ENCODE measurements at regions not wholly inside any gene's neighbourhood (a gene's known extent, or its start where the extent isn't known, plus 50 kb on each side); places are given as distances from the start of the nearest gene placed in this dataset.

DNA sequence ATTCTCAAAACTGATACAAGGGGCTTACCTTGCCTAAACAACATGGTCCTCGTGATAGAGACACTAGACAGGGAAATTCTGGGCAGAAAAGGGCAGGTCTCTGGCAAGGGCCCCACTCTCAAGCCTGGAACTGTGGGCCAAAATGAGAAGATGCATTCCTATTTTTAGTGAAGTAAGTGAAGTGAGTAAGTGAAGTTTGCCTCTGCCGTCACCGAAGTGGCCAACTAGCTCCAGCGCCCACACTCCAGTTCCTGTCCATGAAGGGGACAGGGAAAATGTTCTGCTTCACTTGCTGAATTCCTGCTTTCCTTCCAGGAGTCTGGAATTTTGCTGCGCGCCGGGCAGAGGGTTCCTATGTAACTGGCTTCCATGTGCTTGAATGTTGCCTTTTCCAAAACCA lies 1035.6 kb upstream of the TMEM132C start:
- no peak for DNase-seq (ENCODE audit: low read depth)

GRCh38 chr12:127233016-127233415 lies 1034.0 kb upstream of the TMEM132C start:
- no peak for DNase-seq (ENCODE audit: low read depth)

GRCh38 chr12:127235761-127236160 lies 1031.2 kb upstream of the TMEM132C start:
- DNase-seq (ENCODE audit: low read depth): no peak

DNA sequence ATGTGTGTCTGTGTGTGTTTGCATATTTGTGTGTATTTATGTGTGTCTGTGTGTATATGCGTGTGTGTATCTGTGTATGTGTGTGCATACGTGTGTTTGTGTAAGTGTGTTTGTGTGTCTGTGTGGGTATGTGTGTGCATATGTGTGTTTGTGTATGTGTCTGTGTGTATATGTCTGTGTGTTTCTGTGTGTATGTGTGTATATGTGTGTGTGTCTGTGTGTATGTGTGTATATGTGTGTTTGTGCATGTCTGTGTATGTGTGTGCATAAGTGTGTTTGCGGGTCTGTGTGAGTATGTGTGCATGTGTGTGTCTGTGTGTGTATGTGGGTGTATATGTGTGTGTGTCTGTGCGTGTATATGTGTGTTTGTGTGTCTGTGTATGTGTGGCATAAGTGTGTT lies 1030.5 kb upstream of the TMEM132C start:
- DNase-seq (ENCODE audit: low read depth): no peak

DNA sequence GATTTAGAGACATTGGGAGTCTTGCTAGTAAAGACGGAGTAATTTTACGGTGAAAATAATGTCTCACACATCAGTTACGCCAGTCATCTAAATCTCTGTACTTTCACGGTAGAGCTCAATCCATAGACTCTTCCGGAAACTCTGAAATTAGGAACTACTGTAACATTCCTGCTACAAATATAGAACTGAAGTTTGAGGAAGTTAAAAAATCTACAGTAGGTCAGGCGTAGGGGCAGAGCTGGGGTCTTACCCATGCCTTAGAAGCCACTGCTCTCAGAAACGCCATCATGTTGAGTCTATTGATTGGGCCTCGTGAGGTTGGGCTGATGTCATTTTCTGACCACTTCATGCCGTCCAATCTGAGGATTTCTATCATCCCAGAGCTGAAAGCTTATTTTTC lies 1029.8 kb upstream of the TMEM132C start:
- no peak for DNase-seq (ENCODE audit: low read depth)

DNA sequence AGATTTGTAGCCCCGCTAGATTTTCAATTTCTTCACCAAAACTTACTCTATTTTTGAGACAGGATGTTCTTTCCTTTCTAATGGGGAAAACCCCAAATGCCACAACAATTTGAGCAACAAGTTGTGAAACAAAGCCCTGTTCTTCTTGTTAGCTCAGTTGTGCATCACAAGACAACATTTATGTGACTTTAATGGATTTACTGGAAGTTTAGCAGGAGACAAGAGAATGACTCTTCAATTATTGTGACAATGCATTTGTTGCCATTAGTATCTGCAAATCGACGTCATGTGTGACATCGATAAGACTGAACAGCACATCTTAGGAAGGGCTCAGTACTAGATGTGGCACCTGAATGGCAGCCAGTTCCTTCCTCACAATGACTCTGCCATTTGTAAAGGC lies 1028.9 kb upstream of the TMEM132C start:
- DNase-seq (ENCODE audit: low read depth): no peak

DNA sequence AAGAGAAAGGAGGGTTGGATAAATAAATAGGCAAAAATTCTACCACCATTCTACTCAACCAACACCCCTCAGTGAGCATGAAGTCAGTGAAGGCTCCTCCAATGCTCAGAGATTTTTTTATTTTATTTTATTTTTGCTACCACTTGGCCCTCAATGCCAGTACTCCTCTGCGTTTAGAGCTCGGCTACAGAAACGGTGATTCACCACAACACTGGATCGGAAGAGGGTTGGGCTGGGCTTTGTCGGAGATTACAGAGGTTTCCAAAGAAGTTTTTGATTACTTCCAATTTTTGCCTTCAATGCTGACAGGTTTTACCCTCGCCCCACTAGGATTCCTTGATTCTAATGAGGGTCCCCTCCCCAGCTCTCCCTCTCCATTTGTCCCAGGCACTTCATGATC lies 1027.2 kb upstream of the TMEM132C start:
- DNase-seq (ENCODE audit: low read depth): no peak

GRCh38 chr12:127240249-127240929 lies 1026.6 kb upstream of the TMEM132C start:
- no peak for DNase-seq (ENCODE audit: low read depth)

DNA sequence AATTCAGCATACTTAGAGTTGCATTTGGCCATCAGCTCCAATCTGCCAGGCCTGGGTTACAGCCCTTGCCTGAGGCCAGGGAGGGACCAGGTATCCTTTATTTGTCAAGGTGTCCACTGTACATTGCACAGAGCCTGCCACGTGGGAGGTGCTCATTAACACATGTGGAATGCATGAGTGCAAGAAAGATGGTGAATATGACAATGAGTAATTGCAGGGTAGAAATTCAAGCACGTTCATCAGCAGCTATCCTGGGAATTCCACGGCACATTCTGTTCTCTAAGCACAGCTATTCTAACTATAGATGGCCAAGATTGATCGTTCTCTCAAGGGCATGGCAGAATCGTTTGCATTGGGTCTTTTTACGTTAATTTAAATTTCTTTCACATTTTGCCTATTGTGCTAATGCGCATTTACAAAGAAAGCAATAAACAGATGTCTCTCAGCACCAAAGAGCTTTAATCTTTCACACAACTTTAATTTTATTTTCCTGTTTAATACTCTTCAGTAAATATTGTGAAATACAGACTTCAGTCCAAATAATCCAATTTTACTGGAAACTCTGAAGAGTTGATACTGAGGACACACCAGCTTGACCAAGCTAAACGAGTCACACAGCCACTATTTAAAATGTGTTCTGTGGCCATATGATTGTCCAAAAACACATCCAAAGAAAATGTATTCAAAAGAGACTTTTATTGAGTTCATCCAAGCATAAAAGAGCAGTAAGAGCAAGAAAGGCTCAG lies 1025.7 kb upstream of the TMEM132C start:
- no peak for DNase-seq (ENCODE audit: low read depth)

- no peak for DNase-seq (ENCODE audit: low read depth)
Measured at GRCh38 chr12:127245009-127245408, 1022.0 kb upstream of the TMEM132C start.

DNA sequence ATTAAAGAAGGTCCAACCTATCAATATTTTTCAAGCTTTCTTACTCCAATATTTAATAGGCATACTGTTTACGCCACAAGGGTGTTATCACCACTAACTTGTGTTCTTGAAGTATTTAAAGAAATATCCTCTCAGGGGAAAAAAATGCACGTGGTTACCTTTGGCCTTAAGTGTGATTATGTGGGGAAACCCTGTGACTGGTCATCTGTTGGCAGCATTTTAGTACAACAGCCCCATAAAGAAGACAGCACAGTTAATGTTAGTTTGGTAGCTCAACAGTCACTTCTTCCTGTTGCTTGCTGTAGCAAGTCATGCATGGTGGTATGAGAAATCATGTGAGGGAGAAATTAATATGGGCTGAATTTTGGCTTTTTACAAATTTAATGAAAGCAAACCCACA lies 1021.5 kb upstream of the TMEM132C start:
- no peak for DNase-seq (ENCODE audit: low read depth)

DNA sequence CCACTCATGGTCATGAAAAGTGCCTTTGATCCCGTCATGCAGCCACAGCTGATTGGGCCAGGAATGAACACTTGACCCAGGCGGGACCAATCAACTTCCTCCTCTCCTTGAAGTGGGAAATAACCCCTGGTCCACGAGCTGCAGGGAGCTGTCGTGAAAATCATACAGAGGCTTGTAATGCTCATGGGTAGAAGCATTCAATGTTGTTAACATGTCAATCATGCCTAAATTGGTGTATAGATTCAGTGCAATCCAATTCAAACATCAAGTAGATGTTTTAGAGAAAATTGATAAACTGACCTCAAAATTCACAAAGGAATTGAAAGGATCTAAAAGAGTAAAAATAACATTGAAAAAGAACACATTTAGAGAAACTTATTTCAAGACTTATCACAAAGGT lies 1019.0 kb upstream of the TMEM132C start:
- no peak for DNase-seq (ENCODE audit: low read depth)

GRCh38 chr12:127249428-127249827 lies 1017.5 kb upstream of the TMEM132C start:
- DNase-seq (ENCODE audit: low read depth): no peak

- no peak for DNase-seq (ENCODE audit: low read depth)
Measured at GRCh38 chr12:127253797-127254327, 1013.1 kb upstream of the TMEM132C start.

DNA sequence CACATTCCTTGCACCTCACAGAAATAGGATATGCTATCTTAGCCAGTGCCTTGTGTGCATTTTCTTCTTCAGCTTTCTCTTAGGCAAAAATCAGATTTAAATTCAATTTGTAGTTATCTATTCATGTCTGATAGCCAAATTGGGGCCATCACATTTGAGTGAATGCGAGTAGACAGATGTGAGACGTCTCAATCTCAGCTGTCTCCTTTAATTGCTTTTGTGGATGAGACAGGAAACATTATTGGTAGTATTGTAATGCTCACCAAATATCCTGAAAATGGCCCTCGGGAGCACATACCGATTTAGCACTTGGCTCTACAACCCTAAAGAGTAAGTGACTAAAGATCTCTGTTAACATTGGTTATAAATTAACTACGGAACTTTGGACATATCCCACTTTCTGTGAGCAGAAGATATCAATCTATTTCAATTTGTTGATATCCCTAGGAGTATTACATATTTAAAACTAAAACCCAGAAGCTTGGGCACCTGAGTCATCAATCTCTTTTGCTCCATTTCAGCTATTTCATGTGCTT lies 1012.5 kb upstream of the TMEM132C start:
- DNase-seq (ENCODE audit: low read depth): no peak

GRCh38 chr12:127257366-127257935 lies 1009.5 kb upstream of the TMEM132C start:
- DNase-seq (ENCODE audit: low read depth): no peak

DNA sequence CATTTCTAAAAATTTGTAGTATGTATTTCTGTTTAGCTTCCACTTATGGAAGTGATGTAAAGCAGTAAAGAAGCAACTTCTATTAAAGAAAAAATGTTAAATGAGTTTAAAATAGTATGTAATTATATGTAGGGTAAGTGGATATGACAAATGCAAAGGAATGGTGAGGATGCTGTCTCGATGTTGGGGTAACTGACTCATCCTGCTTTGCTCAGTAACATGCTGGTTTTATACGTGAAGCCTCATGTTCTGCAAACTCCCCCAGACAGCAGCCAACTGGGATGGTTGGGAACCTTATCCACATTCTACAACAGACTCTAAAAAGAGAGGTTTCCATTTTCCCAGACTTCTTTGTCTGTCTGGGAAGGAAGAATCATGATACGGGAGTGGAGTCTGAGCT lies 1006.4 kb upstream of the TMEM132C start:
- DNase-seq (ENCODE audit: low read depth): no peak

DNA sequence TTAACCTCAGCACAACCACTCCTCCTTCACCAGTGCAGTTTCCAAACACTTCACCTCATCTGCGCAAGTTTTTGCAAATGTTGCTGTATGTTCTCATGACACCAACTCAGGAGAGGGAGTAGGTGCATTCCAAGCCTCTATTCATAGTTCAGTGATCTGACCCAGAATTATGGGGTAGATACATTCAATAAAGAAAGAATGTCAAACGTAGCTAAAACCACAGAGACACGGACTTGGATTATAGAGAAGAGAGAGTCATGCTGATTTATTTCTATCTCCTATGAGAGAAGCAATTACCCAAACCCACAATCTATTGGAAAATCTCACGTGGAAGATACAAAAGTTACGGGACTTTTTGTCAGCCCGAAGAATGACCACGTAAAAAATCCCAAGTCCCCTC lies 1006.0 kb upstream of the TMEM132C start:
- no peak for DNase-seq (ENCODE audit: low read depth)

GRCh38 chr12:127262615-127263014 lies 1004.4 kb upstream of the TMEM132C start:
- no peak for DNase-seq (ENCODE audit: low read depth)

GRCh38 chr12:127263621-127264020 lies 1003.3 kb upstream of the TMEM132C start:
- no peak for DNase-seq (ENCODE audit: low read depth)

DNA sequence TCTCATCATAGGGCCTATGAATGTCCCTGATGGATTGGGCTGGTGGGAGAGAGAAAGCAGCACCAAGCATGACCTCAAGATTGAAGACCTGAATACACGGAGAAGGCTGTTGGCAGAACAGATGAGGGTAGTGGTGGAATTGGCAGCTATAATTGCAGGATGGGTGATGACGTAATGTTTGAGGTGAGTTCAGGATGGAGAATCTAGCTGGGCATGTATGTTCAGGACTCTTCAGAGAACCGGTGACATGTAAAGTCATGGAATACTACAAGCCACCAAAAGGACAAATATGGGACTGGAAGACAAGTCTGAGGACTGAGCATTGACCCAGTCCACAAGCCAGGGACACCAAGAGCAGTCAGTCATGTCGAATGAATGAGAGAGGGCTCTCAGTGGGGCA lies 999.8 kb upstream of the TMEM132C start:
- no peak for DNase-seq (ENCODE audit: low read depth)

DNA sequence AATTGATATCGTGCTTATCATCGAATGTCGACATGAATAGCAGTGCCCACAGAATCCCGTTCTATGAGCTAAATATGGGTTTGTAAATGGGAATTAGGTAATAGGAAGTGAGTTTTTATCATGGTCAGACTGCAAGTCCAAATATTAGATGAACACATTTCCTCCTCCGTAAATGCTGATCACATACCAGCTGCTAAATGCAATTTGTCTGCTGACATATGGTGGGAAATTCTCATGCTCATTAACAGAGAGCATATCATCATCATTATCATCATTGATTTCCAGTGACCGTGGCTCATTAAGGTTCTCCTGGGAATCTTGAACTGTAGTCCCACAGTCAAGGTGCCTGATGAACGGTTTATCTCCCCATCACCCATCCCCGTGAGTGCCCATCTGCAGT lies 998.8 kb upstream of the TMEM132C start:
- DNase-seq (ENCODE audit: low read depth): no peak

All from HS-27A (cell line).